ENCODE measurements at regions not wholly inside any gene's neighbourhood (a gene's known extent, or its start where the extent isn't known, plus 50 kb on each side); places are given as distances from the start of the nearest gene placed in this dataset.

GRCh38 chr1:5740450-5740849 lies 251.8 kb downstream of the NPHP4 start:
- no peak for DNase-seq (ENCODE audit: low read depth)
- no peak overlapping the region for H3K4me3 ChIP-seq (ENCODE audit: low read depth, low read length)
- TF ChIP-seq, protein P1, sequence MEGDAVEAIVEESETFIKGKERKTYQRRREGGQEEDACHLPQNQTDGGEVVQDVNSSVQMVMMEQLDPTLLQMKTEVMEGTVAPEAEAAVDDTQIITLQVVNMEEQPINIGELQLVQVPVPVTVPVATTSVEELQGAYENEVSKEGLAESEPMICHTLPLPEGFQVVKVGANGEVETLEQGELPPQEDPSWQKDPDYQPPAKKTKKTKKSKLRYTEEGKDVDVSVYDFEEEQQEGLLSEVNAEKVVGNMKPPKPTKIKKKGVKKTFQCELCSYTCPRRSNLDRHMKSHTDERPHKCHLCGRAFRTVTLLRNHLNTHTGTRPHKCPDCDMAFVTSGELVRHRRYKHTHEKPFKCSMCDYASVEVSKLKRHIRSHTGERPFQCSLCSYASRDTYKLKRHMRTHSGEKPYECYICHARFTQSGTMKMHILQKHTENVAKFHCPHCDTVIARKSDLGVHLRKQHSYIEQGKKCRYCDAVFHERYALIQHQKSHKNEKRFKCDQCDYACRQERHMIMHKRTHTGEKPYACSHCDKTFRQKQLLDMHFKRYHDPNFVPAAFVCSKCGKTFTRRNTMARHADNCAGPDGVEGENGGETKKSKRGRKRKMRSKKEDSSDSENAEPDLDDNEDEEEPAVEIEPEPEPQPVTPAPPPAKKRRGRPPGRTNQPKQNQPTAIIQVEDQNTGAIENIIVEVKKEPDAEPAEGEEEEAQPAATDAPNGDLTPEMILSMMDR (conservative IDR thresholded peaks at IDR 0.05; ENCODE audit: low read depth, low read length) = no peak

DNA sequence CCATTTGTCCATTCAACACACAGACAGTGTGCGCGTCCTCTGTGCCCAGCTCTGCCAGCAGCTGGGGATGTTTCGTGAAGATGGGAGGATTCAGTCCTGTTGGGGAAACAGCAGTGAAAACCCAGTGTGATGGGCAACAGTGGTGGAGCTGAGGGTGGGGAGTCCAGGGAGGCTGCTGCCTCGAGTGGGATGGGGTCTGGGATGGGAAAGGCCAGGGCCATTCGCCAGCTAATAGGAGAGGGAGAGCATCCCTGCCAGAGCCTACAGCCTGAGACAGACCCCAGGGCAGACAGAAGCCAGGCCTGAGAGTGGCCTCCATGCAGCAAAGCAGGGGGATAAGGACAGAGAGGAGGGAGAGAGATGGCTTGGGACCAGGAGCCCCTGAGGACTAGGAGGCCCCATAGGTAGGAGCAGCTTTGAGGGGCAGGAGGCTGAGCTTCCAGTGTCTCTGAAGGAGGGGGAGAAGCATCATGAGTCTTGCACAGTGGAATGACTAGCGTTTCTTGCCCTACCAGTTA lies 252.6 kb downstream of the NPHP4 start:
- no peak for DNase-seq (ENCODE audit: low read depth)
- TF ChIP-seq, protein P1 (conservative IDR thresholded peaks at IDR 0.05; ENCODE audit: low read depth, low read length) = no peak
- no peak overlapping the region for H3K4me3 ChIP-seq (ENCODE audit: low read depth, low read length)

DNA sequence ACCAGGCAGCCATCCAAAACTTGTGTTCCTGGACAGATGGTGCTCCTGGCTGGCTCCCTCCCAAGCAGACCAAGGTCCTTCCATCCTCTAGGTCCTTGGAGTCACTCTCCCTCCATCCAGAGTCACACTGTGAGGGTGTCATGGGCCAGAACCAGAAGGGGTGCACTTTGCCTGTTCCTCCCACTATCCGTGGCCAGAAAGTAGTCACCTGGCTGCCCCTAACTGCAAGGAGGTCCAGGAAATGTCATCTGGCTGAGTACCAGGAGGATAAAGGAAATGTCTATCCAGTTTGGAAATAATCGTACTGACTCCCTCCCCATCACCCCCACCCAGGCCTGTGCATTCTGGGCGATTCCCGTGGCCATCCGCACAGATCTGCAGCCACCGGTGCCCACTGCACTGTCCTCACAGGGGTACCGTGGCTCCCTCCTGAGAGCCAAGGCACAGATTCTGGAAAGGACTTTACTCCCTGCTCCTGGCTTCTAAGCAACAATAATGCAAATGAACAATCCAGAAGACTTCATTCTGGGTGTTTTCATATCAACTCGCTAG lies 253.2 kb downstream of the NPHP4 start:
- DNase-seq (ENCODE audit: low read depth) = no peak
- H3K4me3 ChIP-seq (ENCODE audit: low read depth, low read length) = no peak overlapping the region
- TF ChIP-seq, protein P1 (conservative IDR thresholded peaks at IDR 0.05; ENCODE audit: low read depth, low read length) = no peak

DNA sequence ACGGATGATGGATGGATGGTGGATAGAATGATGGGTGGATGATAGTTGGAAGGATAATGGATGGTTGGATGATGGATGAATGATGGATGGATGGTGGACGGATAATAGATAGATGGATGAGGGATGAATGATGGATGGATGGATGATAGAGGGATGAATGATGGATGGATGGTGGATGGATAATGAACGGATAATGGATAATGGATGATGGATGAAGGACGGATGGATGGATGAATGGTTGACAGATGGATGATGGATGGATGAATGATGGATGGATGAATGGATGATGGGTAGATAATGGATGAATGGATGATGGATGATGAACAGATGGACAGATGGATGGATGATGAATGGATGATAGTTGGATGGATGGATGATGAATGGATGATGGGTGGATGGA lies 255.1 kb downstream of the NPHP4 start:
- no peak overlapping the region for H3K4me3 ChIP-seq (ENCODE audit: low read depth, low read length)
- TF ChIP-seq, protein P1 (conservative IDR thresholded peaks at IDR 0.05; ENCODE audit: low read depth, low read length) = no peak
- DNase-seq (ENCODE audit: low read depth) = no peak

GRCh38 chr1:5734996-5735395 lies 257.2 kb downstream of the NPHP4 start:
- H3K4me3 ChIP-seq (ENCODE audit: low read depth, low read length) = no peak overlapping the region
- no peak for DNase-seq (ENCODE audit: low read depth)
- TF ChIP-seq, protein P1 (conservative IDR thresholded peaks at IDR 0.05; ENCODE audit: low read depth, low read length) = no peak

DNA sequence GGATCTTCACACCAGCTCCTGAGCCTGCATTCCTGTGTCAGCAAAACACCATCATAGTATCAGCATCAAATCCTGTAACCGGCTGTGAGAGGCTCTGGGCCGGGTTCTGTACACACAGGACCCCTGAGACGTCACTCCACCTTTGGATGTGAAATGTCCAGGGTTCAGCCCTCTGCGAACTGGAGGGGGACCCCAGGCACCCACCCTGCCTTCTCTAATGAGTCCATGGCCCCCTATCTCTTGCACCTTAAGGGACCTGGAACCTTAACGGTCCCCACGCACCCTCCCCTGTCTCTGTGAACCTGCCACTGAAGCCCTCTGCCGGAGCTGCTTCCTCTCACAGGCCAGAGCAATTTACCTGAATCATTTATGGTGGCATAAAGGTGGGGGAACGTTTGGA lies 257.8 kb downstream of the NPHP4 start:
- no peak for DNase-seq (ENCODE audit: low read depth)
- H3K4me3 ChIP-seq (ENCODE audit: low read depth, low read length) = no peak overlapping the region

GRCh38 chr1:5733596-5733995 lies 258.6 kb downstream of the NPHP4 start:
- TF ChIP-seq, protein P1 (conservative IDR thresholded peaks at IDR 0.05; ENCODE audit: low read depth, low read length) = no peak
- no peak overlapping the region for H3K4me3 ChIP-seq (ENCODE audit: low read depth, low read length)
- DNase-seq (ENCODE audit: low read depth) = no peak

More for the DNA sequence above, 257.8 kb downstream of the NPHP4 start:
- TF ChIP-seq, protein P1 (conservative IDR thresholded peaks at IDR 0.05; ENCODE audit: low read depth, low read length) = no peak
